Stimulated activated CD4-positive, alpha-beta T cell treated with anti-CD3 and anti-CD28 coated beads, Interleukin-15, amount 100 ng/mL, for 48 hours (primary cell): ENCODE measurements at regions not wholly inside any gene's neighbourhood (a gene's known extent, or its start where the extent isn't known, plus 50 kb on each side); places are given as distances from the start of the nearest gene placed in this dataset.

Experiments
- DNase-seq, 2 donors: peaks; one replicate each; pipeline ENCODE4 v3.0.0-alpha.2; 2020; ENCODE audit warnings: low read depth in 2 of 2

DNA sequence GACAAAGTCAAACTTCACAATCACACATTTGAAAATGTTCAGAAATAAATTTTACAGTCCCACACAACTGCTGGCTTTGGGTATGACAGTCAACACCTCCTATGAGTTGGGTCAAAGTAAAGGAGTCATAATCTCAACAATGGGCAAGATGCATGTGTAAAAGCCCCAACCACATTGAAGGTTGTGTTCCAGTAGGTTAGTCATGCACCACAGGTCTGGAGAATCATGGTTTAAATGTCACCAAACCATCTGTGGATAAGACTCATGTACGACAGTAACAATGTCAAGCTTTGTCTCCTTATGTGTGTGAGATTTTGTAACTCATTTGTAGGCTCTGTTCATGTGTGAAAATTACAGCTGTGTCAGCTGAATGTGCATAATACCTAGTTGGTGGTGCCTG, 1065.7 kb upstream of the AMELY start:
- no peak for DNase-seq

DNA sequence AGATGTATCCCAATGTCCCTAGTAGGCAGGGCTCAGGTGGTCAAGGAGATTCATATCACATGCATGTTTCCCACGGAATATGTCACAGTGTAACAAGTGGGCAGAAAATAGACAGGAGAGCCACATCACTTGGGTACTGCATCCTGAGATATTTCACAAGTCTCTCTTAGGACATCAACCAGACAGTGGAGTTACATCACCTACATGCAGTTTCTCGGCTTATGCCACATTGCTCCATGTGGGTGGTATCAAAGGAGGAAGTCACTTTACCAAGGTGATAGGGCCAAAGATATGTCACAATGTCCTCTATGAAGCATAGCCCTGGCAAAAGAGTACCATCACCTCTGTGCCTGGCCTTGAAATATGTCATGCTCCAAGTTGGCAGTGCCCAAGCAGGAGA, 1056.7 kb upstream of the AMELY start:
- DNase-seq, result no peak

DNA sequence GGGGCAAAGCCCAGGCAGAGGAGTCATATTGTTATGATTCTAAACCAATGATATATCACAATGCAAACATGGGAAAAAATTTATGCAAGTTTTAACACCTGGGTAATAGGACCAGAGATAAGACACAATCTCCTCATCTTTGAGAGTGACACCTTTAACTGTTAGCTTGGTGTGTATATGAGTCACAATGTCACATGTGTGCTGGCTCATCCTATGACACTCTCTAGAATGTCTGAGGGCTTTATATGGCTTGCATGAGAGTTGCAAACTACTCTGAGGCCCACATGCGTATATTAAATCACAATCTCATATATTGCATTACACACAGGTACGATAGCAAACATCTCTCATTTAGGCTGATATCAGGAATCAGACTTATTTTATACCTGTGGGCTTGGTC, 1055.4 kb upstream of the AMELY start:
- DNase-seq, result no peak

DNA sequence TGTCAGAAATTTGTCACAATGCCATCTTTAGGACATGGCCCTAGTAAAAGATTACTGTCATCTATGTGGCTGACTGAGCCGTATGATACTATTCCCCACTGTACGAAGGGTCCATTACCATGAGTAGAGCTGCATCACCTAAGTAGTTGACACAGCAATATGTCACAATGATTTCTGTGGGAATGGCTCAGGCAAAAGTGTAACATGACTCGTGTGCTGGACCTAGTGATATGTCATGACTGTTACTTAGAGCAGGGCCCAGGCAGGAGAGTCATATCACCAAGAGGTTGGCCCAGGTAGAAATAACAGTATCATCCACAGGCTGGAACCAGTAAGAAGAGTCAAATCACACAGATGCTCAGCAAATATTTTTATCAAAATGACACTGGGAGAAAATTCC, 1051.8 kb upstream of the AMELY start:
- DNase-seq, result no peak

DNA sequence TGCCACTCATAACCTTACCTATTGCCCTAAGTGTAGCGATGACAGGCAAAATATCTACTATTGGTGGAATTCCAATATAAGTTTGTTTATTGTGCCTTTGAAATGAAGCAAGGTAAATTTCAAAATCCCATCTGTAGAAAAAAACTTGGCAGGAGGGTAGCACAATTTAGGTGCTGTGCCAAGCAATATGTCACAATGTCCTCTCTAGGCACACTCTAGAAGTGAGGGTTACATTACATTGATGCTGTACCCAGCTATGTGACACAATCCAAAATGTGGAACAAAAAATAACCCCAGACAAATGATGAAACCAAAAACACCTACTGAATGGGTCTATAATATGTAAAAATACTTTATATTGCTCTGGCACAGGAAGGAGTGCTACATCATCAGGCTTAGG, 1050.8 kb upstream of the AMELY start:
- no peak for DNase-seq

DNA sequence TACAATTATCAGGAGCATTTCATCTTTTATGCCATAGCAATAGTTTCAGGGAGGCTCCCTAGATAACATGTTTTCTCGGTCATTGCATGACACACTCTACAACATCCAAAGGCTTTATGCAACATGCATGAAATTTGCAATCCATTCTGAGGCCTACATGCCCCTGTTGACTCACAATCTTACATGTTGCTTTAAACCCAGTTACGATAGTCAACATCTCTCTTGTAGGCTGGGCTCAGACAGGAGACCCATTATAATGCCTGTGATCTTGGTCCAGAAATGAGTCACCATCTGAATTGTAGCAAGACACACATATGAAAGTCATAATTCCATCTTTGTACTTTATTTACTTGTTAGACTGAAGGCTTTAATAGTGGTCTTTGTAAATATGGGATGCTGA, 1050.3 kb upstream of the AMELY start:
- DNase-seq, result no peak

DNA sequence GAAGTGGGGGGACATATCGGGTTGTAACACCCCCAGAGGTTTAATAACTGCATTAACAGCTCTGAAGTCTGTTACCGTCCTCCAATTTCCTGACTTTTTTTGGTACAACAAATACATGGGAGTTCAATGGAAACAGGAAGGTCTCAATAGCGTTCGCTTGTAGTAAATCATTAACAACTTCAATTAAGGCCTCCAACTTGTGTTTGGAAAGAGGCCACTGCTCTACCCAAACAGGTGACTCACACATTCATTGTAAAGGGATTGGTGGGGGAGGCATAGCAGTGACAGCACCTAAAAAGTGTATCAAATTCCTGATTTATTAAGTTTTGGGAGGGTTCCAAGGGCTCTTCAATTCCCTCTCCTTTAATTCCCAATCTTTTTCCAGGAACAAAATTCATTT, 1046.2 kb upstream of the AMELY start:
- DNase-seq, result no peak

DNA sequence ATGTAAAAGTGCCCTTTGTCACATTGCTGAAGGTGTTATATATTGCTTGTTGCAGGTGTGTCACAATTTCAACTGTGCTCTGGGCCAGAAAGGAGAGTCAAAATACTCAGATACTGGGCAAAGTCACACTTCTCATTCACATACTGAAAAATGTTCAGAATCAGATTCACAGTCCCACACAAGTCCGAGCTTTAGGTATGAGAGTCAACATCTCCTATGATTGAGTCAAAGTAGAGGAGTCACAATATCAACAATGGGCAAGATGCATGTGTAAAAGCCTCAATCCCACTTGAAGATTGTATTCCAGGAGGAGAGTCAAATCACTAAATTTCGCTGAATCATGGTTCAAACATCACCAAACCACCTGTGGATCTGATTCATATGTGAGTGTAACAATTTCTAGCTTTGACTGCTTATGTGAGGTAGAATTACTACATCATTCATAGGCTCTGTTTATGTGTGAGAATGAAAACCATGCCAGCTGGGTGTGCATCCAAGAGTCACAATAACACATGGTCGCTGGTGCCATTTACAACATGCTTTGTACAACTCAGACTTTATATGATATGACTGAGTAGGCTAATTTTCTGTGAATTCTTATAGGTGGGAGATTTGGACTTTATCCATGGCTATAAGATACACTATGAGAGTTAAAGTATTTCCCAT, 1039.8 kb upstream of the AMELY start:
- DNase-seq, result no peak

DNA sequence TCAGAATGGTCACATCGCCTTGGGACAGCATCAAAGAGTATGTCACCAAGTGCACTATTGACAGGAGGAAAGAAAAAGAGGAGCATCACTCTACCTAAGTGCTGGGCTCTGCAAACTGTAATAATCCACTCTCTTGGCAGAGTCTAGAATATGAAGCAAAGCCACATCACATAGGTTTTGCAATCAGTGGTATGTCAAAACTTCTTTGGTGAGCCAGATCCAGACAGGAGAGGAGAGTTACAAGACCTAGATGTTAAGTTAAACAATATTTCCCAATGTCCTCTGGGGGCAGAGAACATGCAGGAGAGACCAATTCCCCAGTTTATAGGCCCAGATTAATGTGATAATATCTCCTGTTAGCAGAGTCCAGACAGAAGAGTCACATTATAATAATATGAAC, 1032.6 kb upstream of the AMELY start:
- DNase-seq, result no peak

DNA sequence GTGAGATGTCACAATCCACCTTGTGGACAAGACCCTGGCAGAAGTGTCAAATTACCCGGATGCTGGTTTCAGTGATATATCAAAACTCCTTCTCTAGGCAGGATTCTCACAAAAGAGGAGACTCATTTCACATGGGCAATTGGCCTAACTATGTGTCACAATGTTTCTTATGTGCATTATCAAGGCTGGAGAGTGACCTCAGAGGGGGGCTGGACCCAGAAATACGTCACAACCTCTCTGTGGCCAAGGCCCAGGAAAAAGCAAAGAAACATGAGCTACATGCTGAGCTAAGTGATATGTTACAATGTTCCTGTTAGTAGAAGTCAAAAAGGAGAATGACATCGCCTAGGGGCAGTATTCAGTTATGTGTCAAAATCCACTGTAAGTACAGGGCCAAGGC, 1031.2 kb upstream of the AMELY start:
- no peak for DNase-seq

DNA sequence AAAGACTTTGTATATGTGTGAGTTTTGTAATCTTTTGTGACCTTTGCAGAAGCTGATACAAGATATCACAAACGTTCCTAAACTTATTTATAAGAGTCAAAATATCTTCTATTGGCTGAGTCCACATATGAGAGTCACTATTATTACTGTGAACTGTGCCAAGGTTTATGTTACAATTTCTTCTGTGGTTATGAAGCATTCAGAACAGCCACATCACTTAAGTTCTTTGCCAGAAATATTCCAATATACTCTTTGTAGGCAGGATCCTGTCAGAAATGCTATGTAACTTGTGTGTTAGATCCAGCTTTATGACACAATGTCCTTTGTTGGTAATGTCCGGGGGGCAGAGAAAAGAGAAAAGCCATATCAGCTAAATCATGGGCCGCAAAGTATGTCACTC, 1030.3 kb upstream of the AMELY start:
- DNase-seq, result no peak

DNA sequence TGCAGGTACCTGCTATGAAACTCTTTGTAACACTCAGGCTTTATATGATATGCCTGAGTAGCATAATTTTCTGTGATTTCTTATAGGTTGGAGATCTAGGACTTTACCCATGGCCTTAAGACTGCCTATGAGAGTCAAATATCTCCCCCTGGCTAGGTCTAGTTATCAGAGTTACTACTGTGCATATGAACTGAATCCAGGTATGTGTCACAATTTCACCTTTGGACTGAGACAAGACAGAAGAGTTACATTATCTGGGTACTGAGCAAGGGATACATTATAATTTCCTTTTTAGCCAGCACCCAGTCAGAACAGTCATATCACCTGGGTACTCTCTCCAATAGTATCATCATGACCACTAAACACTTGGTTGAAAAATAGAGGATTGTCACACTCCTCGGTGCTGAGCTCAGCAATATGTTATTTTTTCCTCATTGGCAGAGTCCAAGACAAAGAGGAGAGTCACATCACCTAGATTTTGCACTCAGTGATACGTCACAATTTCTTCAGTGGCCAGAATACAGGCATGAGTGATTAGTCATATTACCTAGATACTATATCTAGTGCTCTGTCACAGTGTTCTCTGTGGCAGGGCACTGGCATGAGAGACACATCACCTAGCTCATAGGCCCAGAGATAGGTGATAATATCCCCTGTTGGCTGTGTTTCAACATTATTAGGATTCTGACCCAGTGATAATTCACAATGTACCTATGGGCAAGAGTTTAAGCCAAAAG, 1027.6 kb upstream of the AMELY start:
- DNase-seq, result no peak

DNA sequence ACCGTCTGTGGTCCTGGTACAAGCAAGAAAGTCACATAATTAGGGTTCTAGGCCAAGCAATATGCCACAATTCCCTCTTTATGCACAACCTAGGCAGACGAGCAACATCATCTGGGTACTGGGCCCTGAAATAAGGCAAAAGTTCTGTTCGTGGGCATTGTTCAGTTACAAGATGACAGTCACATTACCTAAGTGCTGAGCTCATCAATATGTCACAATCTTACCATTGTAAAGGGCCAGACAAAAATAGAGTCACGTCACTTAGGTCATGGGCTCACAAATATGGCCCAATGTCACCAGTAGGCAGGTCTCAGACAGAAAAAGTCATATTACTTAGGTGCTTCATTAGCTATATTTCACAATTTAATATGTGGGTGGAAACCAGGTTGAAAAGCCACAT, 1025.3 kb upstream of the AMELY start:
- no peak for DNase-seq

DNA sequence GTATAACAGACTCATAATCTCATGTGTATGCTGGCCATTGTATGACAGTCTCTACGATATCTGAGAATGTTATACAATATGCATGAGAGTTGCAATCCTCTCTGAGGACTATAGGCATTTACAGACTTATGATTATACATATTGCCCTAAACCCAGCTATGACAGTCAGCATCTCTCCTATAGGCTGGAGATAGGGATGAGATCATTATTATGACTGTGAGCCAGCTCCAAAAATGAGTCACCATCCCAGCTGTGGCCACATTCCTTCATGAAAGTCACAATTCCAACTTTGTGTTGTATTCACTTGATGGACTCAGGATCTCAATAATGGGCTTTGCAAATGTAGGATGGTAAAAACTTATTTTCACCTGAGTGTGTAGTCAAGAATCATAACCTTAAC, 1024.5 kb upstream of the AMELY start:
- DNase-seq, result no peak

DNA sequence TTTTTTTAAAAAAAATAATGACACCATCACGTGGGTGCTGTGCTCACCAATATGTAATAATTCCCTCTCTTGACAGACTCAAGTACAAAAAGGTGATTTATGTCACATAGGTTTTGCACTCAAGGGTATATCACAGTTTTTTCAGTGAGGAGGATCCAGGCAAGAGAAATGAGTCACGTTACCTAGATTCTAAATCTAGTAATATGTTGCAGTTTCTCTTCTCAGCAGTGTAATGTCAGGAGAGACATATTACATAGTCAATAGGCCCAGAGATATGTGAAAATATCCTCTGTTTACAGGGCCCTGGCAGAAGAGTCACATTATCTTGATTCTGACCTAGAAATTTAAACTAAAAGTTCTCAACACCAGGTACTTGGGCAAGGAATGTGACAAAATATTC, 1024.1 kb upstream of the AMELY start:
- no peak for DNase-seq

DNA sequence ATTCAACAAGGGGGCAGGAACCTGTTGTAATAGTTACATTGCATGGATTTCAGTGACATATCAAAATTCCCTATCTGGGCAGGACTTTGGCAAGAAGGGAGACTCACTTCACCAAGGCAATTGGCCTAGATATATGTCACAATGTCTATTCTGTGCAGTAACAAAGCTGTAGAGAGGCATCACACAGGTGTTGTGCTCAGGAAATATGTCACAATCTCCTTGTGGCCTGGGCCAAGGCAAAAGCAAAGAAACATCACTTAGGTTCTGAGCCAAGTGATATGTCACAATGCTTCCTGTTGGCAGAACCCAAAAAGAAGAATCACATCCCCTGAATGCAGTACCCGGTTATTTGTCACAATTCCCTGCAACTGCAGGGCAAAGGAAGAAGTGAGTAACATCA, 1020.9 kb upstream of the AMELY start:
- no peak for DNase-seq

DNA sequence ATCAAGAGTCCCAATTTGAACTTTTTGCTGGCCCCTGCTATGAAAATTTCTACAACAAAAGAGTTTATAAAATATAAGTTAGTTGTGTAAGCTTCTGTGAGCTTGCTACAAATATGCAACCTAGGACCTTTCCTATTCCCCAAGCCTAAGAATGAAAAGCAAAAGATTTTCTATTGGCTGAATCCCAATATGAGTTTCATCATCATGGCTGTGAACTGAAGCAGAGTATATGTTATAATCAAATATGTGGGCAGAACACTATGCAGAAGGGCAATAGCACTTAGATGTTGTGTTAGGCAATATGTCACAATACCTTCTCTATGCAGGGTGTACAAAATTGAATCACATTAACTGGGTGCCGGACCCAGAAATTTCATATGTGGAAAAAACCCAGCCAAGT, 1018.3 kb upstream of the AMELY start:
- DNase-seq, result no peak

DNA sequence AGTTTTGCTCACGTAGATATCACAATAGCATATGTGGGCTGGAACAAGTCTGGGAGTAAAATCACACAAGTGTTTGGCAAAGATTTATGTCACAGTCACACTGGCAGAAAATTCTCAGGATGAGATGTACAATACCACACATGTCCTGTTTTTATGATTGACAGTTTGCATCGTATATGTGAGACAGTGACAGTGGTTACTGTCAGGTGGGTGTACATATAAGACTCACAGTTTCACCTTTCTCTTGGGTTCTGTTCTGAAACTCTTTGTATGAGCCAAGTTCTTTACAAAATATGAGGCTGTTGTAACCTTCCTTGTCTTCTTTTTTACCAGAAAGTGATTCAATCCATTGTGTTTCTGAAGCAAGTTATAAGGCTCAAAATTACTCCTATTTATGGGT, 1012.5 kb upstream of the AMELY start:
- no peak for DNase-seq

DNA sequence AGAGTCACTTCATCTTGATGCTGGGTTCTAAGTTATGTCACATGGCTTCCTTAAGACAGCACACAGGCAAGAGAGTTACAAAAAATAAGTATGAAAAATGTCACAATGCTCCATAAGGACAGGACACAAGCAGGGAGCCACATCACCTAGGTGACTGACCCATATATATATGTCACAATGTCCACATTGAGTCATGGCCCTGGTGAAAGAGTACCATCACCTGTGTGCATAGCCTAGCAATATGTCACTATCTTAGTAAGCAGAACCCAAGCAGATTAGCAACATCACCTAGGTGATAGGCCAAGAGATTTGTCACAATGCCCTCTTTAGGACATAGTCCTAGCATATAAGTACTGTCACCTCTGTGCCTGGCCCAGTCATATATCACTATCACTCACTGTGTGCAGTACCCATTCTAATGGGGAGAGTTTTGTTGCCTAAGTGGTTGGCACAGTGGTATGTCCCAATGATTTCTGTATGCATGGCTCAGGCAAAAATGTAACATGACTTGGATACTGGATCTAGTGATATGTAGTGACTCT, 1012.0 kb upstream of the AMELY start:
- DNase-seq, result no peak

DNA sequence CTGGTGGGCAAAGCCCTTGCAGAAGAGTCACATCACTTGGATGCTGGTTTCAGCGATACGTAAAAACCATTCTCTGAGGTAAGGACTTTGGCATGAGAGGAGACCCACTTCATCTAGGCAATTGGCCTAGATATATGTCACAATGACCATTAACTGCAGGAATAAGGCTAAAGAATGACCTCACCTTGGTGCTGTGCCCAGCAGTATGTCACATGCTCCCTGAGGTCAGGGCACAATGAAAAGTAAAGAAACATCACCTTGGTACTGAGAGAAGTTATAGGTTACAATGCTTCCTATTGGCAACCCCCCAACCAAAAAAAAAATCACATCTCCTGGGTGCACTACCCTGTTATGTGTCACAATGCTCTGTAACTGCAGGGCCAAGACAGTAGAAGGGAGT, 1008.8 kb upstream of the AMELY start:
- DNase-seq, result no peak

DNA sequence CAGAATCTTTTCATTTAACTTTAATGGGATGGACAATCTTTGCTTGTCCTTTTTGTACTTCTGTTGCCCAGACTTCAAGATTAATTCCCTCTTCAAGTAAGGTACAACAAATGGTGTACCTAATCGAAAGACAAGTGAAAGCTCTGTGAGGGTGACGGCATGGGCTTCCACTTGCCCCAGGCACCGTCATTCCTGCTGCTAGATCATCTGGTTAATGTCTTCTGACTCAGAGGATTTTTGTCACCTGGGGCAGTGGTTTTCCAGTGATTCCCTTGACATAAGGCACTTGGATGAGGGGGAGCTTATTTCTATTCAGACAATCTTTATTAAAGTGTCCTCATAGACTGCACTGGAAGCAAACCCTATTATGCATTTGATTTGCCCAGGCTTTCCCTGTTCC, 977.0 kb upstream of the AMELY start:
- no peak for DNase-seq

DNA sequence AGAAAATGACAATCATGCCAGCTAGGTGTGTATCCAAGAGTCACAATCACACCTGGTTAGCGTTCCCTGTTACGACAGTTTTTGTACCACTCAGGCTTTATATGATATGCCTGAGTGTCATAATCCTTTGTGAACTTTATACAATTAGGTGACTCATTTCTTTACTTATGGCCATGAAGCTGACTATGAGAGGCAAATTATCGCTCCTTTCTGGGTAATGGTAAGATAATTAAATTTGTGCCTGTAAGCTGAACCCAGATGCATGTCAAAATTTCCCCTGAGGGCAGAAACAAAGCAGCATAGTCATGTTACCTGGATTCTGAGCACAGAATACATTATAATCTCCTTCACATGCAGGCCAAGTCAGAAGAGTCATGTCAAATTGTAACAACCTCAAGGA, 970.1 kb upstream of the AMELY start:
- DNase-seq, result no peak

DNA sequence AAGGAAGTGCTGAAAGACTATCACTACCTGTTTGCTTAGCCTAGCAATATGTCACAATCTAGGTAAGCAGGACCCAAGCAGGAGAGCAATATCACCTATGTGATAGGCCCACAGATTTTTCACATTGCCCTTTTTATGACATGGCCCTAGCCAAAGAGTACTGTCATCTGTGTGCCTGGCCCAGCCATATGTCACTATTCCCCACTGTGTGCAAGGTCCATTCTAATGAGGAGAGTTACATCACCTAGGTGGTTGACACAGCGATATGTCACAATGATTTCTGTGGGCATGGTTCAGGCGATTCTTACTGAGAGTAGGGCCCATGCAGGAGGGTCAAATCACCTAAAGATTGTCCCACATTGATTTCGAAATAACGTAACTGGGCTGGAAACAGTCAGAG, 967.7 kb upstream of the AMELY start:
- no peak for DNase-seq

DNA sequence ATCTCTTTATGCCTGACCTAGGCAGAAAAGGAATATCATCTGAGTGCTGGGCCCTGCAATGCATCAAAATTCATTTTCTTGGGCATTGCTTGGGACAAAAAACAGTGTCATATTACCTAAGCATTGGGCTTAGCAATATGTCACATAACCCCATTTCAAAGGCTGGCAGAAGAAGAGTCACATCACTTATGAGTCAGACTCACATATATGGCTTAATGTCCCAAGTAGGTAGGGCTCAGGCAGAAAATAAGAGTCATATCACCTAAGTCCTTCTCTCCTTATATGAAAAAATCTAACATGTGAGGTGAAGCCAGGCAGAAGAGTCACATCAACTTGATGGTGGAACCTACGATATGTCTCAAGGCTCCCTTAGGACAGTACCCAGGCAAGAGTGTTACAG, 967.2 kb upstream of the AMELY start:
- no peak for DNase-seq
